ENCODE measurements at regions not wholly inside any gene's neighbourhood (a gene's known extent, or its start where the extent isn't known, plus 50 kb on each side); places are given as distances from the start of the nearest gene placed in this dataset.

- intact Hi-C loops (cut with micrococcal nuclease): no loop called here
Observed at GRCh38 chr18:64876833-64877232, 727.9 kb upstream of the LINC00305 start.

DNA sequence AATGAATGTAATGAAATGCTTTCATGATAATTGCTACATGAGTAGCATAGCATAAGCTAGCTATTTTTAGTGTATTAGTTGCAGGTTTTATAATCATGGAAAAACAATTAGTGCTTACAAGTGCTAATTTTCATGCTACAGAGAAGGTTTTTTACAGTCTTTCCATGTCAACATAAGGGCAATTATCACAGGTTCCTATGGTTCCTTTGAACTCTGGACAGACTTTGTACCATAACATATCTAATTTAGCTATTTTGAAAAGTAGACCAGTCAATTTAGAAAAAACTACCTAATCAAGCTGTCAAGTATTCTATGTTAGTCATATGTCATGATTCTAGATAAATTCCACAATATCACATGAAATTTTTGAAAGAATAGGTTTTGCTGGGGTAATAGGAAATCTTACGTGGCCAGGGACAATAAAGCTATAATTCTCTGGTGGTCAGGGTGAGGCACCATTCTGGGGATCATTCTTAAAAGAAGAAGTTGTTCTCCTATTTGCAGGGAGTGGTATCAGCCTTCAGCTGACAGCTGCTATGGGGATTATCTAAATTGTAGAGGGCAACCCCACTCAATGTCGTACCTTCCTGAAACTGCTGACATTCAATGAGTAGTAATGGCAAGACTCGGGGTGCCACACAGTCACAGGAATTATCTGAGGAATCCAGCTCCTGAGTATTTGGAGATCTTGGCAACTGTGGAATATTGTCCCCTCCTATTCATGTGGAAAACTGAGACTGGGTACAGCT, 724.0 kb upstream of the LINC00305 start:
- intact Hi-C loops (cut with micrococcal nuclease): no loop called here

- intact Hi-C loops (cut with micrococcal nuclease): no loop called here
Observed at GRCh38 chr18:64854112-64854511, 705.2 kb upstream of the LINC00305 start.

- intact Hi-C loops (cut with micrococcal nuclease): no loop called here
Observed at GRCh38 chr18:64852281-64852680, 703.4 kb upstream of the LINC00305 start.

GRCh38 chr18:64851726-64852125, 702.8 kb upstream of the LINC00305 start:
- intact Hi-C loops (cut with micrococcal nuclease): no loop called here

DNA sequence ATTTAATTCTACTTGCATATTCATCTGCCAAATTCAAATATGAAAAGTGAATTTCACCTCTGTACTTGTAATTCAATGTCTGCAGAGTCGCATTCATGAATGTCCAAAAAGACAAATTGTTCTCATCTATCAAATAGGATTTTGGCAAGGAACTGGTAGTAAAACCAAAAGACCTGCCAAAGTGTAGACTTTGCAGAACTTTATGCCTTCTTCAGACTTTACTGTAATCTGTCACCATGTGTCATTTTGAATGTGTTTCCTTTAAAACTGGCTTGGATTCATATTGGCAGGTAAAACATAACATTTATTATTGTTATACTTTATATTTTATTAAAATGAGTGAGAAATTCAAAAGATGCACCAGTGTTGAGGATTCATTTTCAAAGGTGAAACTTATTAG, 701.9 kb upstream of the LINC00305 start:
- intact Hi-C loops (cut with micrococcal nuclease): no loop called here

GRCh38 chr18:64840911-64841701, 692.2 kb upstream of the LINC00305 start:
- intact Hi-C loops (cut with micrococcal nuclease): no loop called here

GRCh38 chr18:64810354-64810753, 661.5 kb upstream of the LINC00305 start:
- intact Hi-C loops (cut with micrococcal nuclease): no loop called here

GRCh38 chr18:64809801-64810200, 660.9 kb upstream of the LINC00305 start:
- intact Hi-C loops (cut with micrococcal nuclease): no loop called here

- intact Hi-C loops (cut with micrococcal nuclease): no loop called here
Observed at GRCh38 chr18:64807560-64807959, 658.7 kb upstream of the LINC00305 start.

- intact Hi-C loops (cut with micrococcal nuclease): no loop called here
Observed at GRCh38 chr18:64806691-64807090, 657.8 kb upstream of the LINC00305 start.

- intact Hi-C loops (cut with micrococcal nuclease): no loop called here
Observed at GRCh38 chr18:64806232-64806631, 657.3 kb upstream of the LINC00305 start.

DNA sequence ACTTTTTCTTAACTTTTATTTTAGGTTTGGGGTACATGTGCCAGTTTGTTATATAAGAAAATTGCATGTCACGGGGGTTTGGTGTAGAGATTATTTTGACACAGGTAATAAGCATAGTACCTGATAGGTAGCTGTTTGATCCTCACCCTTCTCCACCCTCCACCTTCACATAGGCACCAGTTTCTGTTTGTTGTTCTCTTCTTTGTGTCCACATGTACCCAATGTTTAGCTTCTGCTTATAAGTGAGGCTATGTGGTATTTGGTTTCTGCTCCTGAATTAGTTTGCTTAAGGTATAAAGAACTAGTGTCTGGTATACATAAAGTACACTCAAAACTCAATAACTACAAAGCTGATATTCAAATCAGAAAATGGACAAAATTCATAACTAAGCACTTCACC, 654.6 kb upstream of the LINC00305 start:
- intact Hi-C loops (cut with micrococcal nuclease): no loop called here

GRCh38 chr18:64800151-64800550, 651.3 kb upstream of the LINC00305 start:
- intact Hi-C loops (cut with micrococcal nuclease): no loop called here

GRCh38 chr18:64799376-64799775, 650.5 kb upstream of the LINC00305 start:
- intact Hi-C loops (cut with micrococcal nuclease): no loop called here

DNA sequence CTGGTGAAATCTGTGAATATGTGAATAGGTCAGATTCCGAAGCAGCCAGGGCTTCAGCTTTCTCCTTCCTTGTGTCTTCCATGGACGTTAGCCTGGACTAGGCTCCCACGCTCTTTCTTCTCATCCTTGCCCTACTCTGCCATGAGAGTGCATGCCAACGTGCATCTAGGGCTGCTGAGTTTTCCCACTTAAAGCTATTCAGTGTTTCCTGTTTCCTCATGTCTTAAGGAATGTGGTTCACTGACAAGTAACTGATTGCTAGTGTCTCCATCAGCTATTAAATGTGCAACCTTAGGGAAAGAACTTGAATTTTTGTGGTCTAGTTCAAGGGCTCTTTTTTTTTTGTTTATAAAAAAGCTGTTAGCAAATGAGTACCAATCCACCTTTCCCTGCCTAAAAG, 642.3 kb upstream of the LINC00305 start:
- intact Hi-C loops (cut with micrococcal nuclease): no loop called here

DNA sequence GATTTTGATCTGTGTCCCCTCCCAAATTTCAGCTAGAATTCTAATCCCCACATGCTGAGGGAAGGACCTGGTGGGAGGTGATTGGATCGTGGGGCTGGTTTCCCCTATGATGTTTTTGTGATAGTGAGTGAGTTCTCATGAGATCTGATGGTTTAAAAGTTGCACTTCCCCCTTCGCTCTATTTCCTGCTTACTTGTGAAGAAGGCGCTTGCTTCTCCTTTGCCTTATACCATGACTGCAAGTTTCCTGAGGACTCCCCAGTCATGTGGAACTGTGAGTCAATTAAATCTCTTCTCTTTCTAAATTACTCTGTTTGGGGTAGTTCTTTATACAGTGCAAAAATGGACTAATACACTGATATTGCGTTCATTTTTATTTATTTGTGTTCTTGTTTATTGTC, 636.8 kb upstream of the LINC00305 start:
- intact Hi-C loops (cut with micrococcal nuclease): no loop called here

- intact Hi-C loops (cut with micrococcal nuclease): no loop called here
Observed at GRCh38 chr18:64777556-64777955, 628.7 kb upstream of the LINC00305 start.

- intact Hi-C loops (cut with micrococcal nuclease): no loop called here
Observed at GRCh38 chr18:64765908-64766307, 617.0 kb upstream of the LINC00305 start.

GRCh38 chr18:64752707-64753106, 603.8 kb upstream of the LINC00305 start:
- intact Hi-C loops (cut with micrococcal nuclease): no loop called here

GRCh38 chr18:64749884-64750283, 601.0 kb upstream of the LINC00305 start:
- intact Hi-C loops (cut with micrococcal nuclease): no loop called here

- intact Hi-C loops (cut with micrococcal nuclease): no loop called here
Observed at GRCh38 chr18:64747803-64748202, 598.9 kb upstream of the LINC00305 start.

DNA sequence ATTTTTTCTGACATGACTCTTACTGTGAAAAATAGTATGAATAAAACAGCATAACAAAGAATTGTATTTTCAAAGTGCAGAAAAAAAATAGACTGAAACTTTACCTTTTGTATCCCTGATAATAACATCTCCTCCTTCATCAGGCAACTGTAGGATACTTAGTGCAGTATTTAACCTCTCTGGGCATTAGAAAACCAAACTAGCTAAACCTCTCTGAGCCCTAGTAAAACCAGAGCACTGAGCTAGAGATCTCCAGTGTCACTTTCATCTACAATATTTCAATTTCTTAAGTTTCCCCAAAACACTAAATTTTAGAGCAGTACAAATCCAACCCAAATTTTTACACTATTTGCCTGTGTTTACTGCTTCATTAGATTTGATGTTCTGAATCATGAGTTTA, 594.0 kb upstream of the LINC00305 start:
- intact Hi-C loops (cut with micrococcal nuclease): no loop called here
